ENCODE measurements at regions not wholly inside any gene's neighbourhood (a gene's known extent, or its start where the extent isn't known, plus 50 kb on each side); places are given as distances from the start of the nearest gene placed in this dataset.

DNA sequence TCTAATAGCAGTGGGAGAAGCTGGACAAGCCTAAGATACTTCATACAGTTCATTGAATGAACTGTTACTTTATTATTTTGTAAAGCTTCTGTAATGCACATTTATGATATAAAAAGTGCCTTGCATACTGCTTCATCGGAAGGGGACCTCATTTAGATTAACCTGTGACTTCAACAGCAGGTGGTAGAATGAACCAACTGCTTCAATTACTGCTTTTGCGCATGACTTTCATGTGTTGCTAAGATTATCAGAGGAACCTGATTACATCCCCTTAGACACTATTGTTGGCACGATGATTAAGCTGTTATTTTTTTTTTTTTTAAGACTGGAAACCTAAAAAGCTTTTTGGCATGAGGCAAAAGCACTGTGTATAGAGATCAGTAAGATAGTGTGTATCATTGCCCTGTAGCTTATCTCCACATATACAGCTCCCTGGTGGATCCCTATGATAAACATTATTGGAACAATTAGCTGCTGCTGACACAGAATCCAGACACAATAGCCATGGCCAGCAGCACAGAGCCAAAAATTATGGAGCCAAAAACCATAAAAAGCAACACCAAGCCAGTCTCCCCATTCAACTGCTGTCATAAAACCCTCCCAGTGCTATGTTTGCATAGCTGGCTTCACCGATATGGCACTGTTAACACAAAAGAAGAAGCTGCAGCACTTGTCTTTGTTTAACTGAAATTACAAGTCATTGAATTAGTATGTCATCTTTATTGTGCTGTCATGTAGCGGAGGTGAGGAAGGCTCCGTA is 731.6 kb upstream of the MMS22L start:
- TF ChIP-seq ZNF70 (CRISPR knock-in tag; IDR thresholded peaks at IDR 0.05) (no peak), ZC3H10 (CRISPR knock-in tag; IDR thresholded peaks at IDR 0.05) (no peak)

All from SK-N-SH treated with all-trans-retinoic acid at 6 μM for 48 hours (cell line).